OCI-LY3 (cell line): ENCODE measurements at regions not wholly inside any gene's neighbourhood (a gene's known extent, or its start where the extent isn't known, plus 50 kb on each side); places are given as distances from the start of the nearest gene placed in this dataset.

ENCODE experiments used
- H2AFZ ChIP-seq: fragments of 200-600, 300-600 bp; shearing (Covaris generic); 2 replicates; pipeline ENCODE4 v1.6.0; 2014; ENCODE audit warnings: antibody characterized with exemption, low read depth, low read length
- H3K27ac ChIP-seq: fragments of 200-600, 300-600 bp; sonication (generic); 2 replicates; pipeline ENCODE4 v1.5.1; 2014; ENCODE audit warnings: mild to moderate bottlenecking, low read length, moderate library complexity, mixed read lengths
- H3K27me3 ChIP-seq: fragments of 200-600, 300-600 bp; sonication (generic); 2 replicates; pipeline ENCODE4 v1.6.1; 2014; ENCODE audit warnings: low read depth, low read length, mixed read lengths
- H3K36me3 ChIP-seq: fragments of 200-600, 300-600 bp; sonication (generic); replicated peaks from 2 replicates; pipeline ENCODE3; 2014; ENCODE audit warnings: low read depth, low read length, mixed read lengths
- H3K4me1 ChIP-seq: fragments of 300-600, 200-600 bp; sonication (generic); 2 replicates; pipeline ENCODE4 v1.6.1; 2014; ENCODE audit warnings: low read length, mixed read lengths
- H3K4me2 ChIP-seq: fragments of 200-600, 300-600 bp; sonication (generic); 2 replicates; pipeline ENCODE4 v1.6.1; 2014; ENCODE audit warnings: low read length, mixed read lengths
- H3K4me3 ChIP-seq: fragments of 300-600, 200-600 bp; sonication (generic); 2 replicates; pipeline ENCODE4 v1.5.1; 2014; ENCODE audit warnings: antibody characterized with exemption, mild to moderate bottlenecking, low read length, moderate library complexity
- H3K79me2 ChIP-seq: fragments of 300-600, 200-600 bp; shearing (Covaris generic); 2 replicates; pipeline ENCODE4 v1.6.1; 2014; ENCODE audit warnings: mild to moderate bottlenecking, low read length, mixed read lengths
- H3K9ac ChIP-seq: fragments of 300-600, 200-600 bp; shearing (Covaris generic); 2 replicates; pipeline ENCODE4 v1.6.0; 2014; ENCODE audit warnings: mild to moderate bottlenecking, low read length, moderate library complexity
- H3K9me3 ChIP-seq: fragments of 200-600, 300-600 bp; shearing (Covaris generic); 2 replicates; pipeline ENCODE4 v1.6.1; 2014; ENCODE audit warnings: low read length, mixed read lengths; ENCODE audit not compliant: insufficient read depth
- H4K20me1 ChIP-seq: fragments of 200-600, 300-600 bp; sonication (generic); 2 replicates; pipeline ENCODE4 v1.6.1; 2016; ENCODE audit warnings: low read length, mixed read lengths; ENCODE audit not compliant: insufficient read depth
- CTCF ChIP-seq: fragments of 200-600, 300-600 bp; sonication (generic); IDR thresholded peaks from 2 replicates; pipeline ENCODE4 v1.5.1; 2014; ENCODE audit warnings: antibody characterized with exemption, low read length, low read depth
- EZH2phosphoT487 ChIP-seq: fragments of 200-600 bp; shearing (Covaris generic); IDR thresholded peaks from 2 replicates; pipeline ENCODE4 v1.6.1; 2018; ENCODE audit warnings: antibody characterized with exemption, mixed run types, low read depth

GRCh38 chr4:45841791-45842190, 282.1 kb downstream of the GABRG1 start:
- no peak for TF ChIP-seq EZH2phosphoT487
- no peak for TF ChIP-seq CTCF
- no peak overlapping the region for H3K9ac ChIP-seq
- no peaks in the 10 kb centered on the region for H3K79me2 ChIP-seq
- H2AFZ ChIP-seq = no peak overlapping the region
- no peaks in the 10 kb centered on the region for H3K36me3 ChIP-seq
- H3K4me2 ChIP-seq = no peak overlapping the region
- no peaks in the 10 kb centered on the region for H4K20me1 ChIP-seq
- no peak overlapping the region for H3K4me3 ChIP-seq
- no peak overlapping the region for H3K27ac ChIP-seq
- H3K27me3 ChIP-seq = no peaks in the 10 kb centered on the region
- H3K9me3 ChIP-seq = no peaks in the 10 kb centered on the region
- H3K4me1 ChIP-seq = no peaks in the 10 kb centered on the region

GRCh38 chr4:45831692-45832091, 292.2 kb downstream of the GABRG1 start:
- Histone ChIP-seq H3K4me1 (no peaks in the 10 kb centered on the region), H3K9ac (no peak overlapping the region), H3K4me2 (no peak overlapping the region), H3K4me3 (no peak overlapping the region), H3K36me3 (no peaks in the 10 kb centered on the region), H2AFZ (no peak overlapping the region), H3K27me3 (no peaks in the 10 kb centered on the region), H4K20me1 (no peaks in the 10 kb centered on the region), H3K27ac (no peak overlapping the region), H3K79me2 (no peaks in the 10 kb centered on the region), H3K9me3 (no peaks in the 10 kb centered on the region)
- no peak for TF ChIP-seq EZH2phosphoT487
- TF ChIP-seq CTCF = no peak

GRCh38 chr4:45803994-45804393, 319.9 kb downstream of the GABRG1 start:
- no peak for TF ChIP-seq CTCF
- Histone ChIP-seq H3K4me2 (no peak overlapping the region), H3K9me3 (no peaks in the 10 kb centered on the region), H3K9ac (no peak overlapping the region), H3K4me1 (no peaks in the 10 kb centered on the region), H4K20me1 (no peaks in the 10 kb centered on the region), H3K4me3 (no peak overlapping the region), H3K27ac (no peak overlapping the region), H2AFZ (no peak overlapping the region), H3K79me2 (no peaks in the 10 kb centered on the region), H3K27me3 (no peaks in the 10 kb centered on the region), H3K36me3 (no peaks in the 10 kb centered on the region)

GRCh38 chr4:45795135-45795534, 328.7 kb downstream of the GABRG1 start:
- no peak overlapping the region for H3K9ac ChIP-seq
- TF ChIP-seq EZH2phosphoT487 (no peak), CTCF (no peak)
- no peaks in the 10 kb centered on the region for H3K79me2 ChIP-seq
- H3K4me3 ChIP-seq = no peak overlapping the region
- no peaks in the 10 kb centered on the region for H3K36me3 ChIP-seq
- H3K27me3 ChIP-seq = no peaks in the 10 kb centered on the region
- H3K4me1 ChIP-seq = no peaks in the 10 kb centered on the region
- no peak overlapping the region for H3K4me2 ChIP-seq
- H2AFZ ChIP-seq = no peak overlapping the region
- H3K27ac ChIP-seq = no peak overlapping the region
- no peaks in the 10 kb centered on the region for H3K9me3 ChIP-seq
- no peaks in the 10 kb centered on the region for H4K20me1 ChIP-seq
